PFSK-1 (cell line): ENCODE measurements at regions not wholly inside any gene's neighbourhood (a gene's known extent, or its start where the extent isn't known, plus 50 kb on each side); places are given as distances from the start of the nearest gene placed in this dataset.

ENCODE experiments used
- FOXP2 ChIP-seq: optimal IDR thresholded peaks from 2 replicates; pipeline ENCODE3; 2011; ENCODE audit warnings: borderline replicate concordance, control low read depth, inconsistent platforms; ENCODE audit not compliant: insufficient read depth; ENCODE audit errors: extremely low read length, extremely low read depth
- POLR2AphosphoS5 ChIP-seq: IDR thresholded peaks from 2 replicates; pipeline ENCODE4 v1.6.1; 2012; ENCODE audit warnings: low read depth, mild to moderate bottlenecking, control low read depth, low read length, moderate library complexity
- REST ChIP-seq, 2 experiments: IDR thresholded peaks; 2 replicates each; pipeline versions ENCODE4 v1.6.1 to v1.8.0; 2011 to 2012; ENCODE audit warnings: low read depth in 2 of 2, low read length in 2 of 2, control low read depth in 1 of 2, inconsistent platforms in 1 of 2, mild to moderate bottlenecking in 1 of 2, moderate library complexity in 1 of 2; ENCODE audit not compliant: insufficient read depth in 1 of 2
- SIN3A ChIP-seq: IDR thresholded peaks from 2 replicates; pipeline ENCODE4 v1.6.1; 2012; ENCODE audit warnings: mild to moderate bottlenecking, low read length, moderate library complexity, borderline replicate concordance; ENCODE audit not compliant: insufficient read depth
- TAF1 ChIP-seq: IDR thresholded peaks from 2 replicates; pipeline ENCODE4 v1.6.1; 2012; ENCODE audit warnings: low read length, control low read depth, borderline replicate concordance; ENCODE audit not compliant: insufficient read depth

DNA sequence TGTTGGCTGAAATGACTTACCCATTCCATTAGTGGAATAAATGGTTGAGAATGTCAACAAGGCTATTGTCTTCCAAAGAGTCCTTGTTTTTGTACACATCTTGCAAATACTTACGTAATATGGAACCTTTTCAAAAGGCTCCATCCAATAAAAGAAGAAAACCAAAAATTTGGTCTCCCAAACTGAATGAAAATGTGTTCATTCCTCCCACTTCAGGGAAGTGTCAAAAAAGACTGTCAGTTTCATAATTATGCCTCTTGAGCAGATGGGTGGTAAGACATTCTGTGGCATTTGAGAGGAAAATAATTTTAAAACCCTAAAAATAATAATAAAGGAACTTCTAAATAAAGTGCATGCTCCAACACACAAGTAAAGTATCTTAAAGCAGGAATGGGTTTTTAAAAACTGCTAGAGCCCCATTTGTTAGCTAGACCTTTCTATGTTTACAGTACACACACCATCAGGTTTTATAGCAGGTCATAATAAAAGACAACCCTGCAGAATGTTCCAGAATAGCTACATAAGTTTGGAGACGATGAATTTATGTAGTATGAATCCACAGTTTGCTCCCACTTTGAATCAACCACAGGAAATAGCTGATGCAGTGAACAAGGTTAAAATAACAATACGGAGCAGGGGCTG is 843.7 kb downstream of the LRRTM4 start:
- TF ChIP-seq TAF1 (no peak), SIN3A (no peak), POLR2AphosphoS5 (no peak), REST (IDR thresholded peaks at IDR 0.05; ENCODE audit: insufficient read depth in 1 of 2, low read depth in 2 of 2, low read length in 2 of 2) (no peak), FOXP2 (no peak)

DNA sequence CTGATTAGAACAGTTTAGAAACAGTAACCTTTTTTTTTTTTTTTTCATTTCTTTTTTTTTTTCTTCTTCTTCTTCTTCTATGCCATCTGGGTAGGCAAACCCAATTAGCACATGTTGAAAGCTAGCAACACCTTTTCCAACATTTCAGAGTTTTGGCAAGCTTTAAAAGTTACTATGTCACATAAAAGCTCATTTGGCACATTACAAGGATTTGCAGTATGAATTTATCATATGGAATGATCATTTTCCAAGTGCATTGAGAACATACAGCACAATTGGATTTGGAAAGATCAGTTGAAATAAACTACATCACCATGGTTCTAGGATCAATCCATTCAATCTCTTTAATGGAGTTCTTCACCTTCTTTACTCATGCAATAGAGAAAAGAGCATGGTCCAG is 847.0 kb downstream of the LRRTM4 start:
- TF ChIP-seq REST (IDR thresholded peaks at IDR 0.05; ENCODE audit: insufficient read depth in 1 of 2, low read depth in 2 of 2, low read length in 2 of 2) (no peak), TAF1 (no peak), POLR2AphosphoS5 (no peak), FOXP2 (no peak), SIN3A (no peak)

DNA sequence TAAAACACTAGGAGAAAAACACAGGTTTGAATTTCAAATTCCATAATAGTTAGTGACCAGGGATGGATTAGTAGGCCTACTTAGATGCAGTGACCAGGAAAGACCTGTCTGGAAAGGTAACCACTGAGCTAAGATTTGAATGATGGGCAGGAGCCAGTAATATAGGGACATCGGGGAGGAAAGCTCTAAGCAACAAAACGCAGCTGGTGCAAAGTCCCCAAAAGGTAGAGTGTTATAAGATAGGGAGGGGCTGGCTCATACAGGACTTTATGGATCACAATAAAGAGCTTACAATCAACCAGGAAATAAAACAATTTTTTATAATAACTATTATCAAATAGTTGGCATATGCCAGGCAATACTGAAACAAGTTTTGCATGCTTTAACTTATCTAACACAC is 849.4 kb downstream of the LRRTM4 start:
- TF ChIP-seq SIN3A, result no peak
- TF ChIP-seq FOXP2, result no peak
- TF ChIP-seq TAF1, result no peak
- no peak for TF ChIP-seq POLR2AphosphoS5
- no peak for TF ChIP-seq REST (IDR thresholded peaks at IDR 0.05; ENCODE audit: insufficient read depth in 1 of 2, low read depth in 2 of 2, low read length in 2 of 2)

GRCh38 chr2:76669966-76670465 is 852.2 kb downstream of the LRRTM4 start:
- no peak for TF ChIP-seq TAF1
- TF ChIP-seq SIN3A, result no peak
- no peak for TF ChIP-seq FOXP2
- no peak for TF ChIP-seq REST (IDR thresholded peaks at IDR 0.05; ENCODE audit: insufficient read depth in 1 of 2, low read depth in 2 of 2, low read length in 2 of 2)
- TF ChIP-seq POLR2AphosphoS5, result no peak

DNA sequence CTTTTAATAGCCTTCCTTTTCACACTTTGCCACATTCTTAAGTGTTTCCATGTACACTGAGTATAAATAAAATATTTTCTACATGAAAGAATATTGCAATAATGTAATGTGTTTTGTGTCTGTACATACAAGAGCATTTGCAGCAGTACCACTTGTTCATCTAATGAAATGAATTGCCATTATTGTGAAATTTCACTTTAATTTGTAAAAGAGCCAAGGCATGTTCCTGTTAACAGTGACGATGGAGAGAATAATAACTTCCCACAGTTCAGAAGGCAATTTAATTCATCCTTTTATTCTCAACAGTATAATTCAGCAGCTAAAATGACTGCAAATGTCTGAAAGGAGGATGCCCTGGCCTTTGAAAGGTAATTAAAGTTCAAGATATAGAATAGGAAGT is 853.9 kb downstream of the LRRTM4 start:
- no peak for TF ChIP-seq SIN3A
- TF ChIP-seq POLR2AphosphoS5, result no peak
- no peak for TF ChIP-seq REST (IDR thresholded peaks at IDR 0.05; ENCODE audit: insufficient read depth in 1 of 2, low read depth in 2 of 2, low read length in 2 of 2)
- TF ChIP-seq FOXP2, result no peak
- no peak for TF ChIP-seq TAF1
